ENCODE measurements at regions not wholly inside any gene's neighbourhood (a gene's known extent, or its start where the extent isn't known, plus 50 kb on each side); places are given as distances from the start of the nearest gene placed in this dataset.

DNA sequence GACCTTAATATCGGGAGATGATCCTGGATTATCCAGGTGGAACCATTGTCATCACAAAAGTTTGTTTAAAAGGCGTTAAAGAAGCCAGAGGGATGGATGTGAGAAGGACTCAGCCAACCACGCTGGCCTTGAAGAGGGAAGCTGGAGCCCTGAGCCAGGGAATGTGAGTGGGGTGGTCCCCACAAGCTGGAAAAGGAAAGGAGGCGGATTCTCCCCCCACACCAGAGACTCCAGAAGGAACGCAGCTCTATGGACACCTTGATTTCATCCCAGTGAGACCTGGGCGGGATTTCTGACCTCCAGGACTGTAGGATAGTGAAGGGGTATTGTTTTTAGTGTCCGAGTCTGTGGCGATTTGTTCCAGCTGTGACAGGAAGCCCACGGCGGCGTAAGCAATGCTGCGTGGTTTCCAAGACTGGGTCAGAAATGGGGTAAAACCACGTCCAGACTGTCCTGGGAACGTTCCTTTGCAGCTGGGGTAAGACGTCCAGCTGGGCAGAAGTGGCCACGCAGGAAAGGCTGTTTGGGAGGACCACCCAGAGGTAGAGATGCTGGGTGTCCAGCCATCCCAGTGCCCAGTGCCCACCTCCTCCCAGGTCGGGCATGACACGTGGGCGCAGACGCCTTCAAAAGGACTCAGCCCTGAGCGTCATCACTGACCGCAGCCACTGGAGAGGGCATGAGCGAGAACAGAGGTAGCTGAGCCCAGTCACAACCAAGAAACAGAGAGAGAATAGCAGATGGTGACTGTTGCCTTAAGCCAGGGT is 125.4 kb upstream of the USP29 start:
- TF ChIP-seq, protein P1, sequence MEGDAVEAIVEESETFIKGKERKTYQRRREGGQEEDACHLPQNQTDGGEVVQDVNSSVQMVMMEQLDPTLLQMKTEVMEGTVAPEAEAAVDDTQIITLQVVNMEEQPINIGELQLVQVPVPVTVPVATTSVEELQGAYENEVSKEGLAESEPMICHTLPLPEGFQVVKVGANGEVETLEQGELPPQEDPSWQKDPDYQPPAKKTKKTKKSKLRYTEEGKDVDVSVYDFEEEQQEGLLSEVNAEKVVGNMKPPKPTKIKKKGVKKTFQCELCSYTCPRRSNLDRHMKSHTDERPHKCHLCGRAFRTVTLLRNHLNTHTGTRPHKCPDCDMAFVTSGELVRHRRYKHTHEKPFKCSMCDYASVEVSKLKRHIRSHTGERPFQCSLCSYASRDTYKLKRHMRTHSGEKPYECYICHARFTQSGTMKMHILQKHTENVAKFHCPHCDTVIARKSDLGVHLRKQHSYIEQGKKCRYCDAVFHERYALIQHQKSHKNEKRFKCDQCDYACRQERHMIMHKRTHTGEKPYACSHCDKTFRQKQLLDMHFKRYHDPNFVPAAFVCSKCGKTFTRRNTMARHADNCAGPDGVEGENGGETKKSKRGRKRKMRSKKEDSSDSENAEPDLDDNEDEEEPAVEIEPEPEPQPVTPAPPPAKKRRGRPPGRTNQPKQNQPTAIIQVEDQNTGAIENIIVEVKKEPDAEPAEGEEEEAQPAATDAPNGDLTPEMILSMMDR (conservative IDR thresholded peaks at IDR 0.05), result no peak
- no peak for TF ChIP-seq ZFX (IDR thresholded peaks at IDR 0.05)

DNA sequence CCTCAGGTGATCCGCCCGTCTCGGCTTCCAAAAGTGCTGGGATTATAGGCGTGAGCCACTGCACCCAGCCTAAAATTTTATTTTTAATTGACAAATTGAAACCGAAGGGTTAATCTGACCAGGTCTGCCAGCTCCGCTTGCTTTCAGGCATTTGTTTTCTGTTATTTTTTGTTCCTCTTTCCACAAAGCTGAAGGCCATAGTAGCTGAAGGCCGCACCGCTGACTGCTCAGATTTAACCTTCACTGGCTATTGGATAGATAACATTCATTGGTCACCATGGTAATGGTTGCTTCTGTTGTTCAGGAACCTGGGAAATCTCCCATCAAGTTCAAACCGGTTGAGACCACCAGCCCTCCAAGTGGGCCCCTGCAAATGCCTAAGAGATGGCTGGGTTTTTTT is 124.5 kb upstream of the USP29 start:
- H3K27ac ChIP-seq, result no peak overlapping the region
- TF ChIP-seq, protein P1 (conservative IDR thresholded peaks at IDR 0.05), result no peak

More for the DNA sequence above, 125.4 kb upstream of the USP29 start:
- H3K27ac ChIP-seq, result no peak overlapping the region

DNA sequence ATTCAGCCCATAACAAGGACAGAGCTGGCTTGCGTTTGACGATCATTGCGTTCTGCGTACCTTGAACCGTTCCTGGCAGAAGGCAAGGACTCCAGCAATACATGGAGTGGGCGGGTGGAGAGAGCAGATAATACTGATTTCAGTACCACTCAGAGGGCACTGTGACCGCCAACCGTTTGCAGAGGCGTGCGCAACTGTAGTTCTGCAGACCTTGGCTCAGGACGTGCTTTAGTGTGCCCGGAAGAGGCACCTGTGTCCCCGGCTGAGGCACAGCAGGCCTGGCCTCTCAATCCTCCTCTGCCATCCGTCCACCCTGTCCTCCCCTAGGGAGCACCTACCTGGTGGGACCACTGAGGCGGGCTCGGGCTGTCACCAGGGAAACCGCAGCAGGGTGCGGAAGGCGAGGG is 117.6 kb upstream of the USP29 start:
- TF ChIP-seq ZFX (IDR thresholded peaks at IDR 0.05), result no peak
- TF ChIP-seq, protein P1 (conservative IDR thresholded peaks at IDR 0.05), result no peak
- no peak overlapping the region for H3K27ac ChIP-seq

DNA sequence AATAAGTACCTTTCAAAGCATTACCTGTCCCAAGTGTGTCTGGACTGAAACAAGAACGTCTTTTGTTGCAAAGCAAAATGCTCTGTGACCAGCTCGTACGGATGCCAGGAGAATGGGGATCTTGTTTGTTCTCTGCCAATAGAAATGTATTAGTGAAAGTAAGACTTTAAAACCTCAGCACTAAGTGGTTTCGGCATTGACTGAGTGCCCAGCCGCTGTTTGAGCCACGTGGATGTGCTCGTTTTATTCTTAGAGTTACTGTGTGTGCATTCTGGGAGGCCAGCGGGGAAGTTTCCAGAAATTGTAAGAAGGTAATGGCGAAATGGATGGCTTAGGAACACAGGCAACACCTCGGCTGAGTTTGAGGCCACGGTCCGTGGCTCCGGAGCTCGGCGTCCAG is 117.1 kb upstream of the USP29 start:
- TF ChIP-seq, protein P1 (conservative IDR thresholded peaks at IDR 0.05), result no peak
- TF ChIP-seq ZFX (IDR thresholded peaks at IDR 0.05), result no peak

DNA sequence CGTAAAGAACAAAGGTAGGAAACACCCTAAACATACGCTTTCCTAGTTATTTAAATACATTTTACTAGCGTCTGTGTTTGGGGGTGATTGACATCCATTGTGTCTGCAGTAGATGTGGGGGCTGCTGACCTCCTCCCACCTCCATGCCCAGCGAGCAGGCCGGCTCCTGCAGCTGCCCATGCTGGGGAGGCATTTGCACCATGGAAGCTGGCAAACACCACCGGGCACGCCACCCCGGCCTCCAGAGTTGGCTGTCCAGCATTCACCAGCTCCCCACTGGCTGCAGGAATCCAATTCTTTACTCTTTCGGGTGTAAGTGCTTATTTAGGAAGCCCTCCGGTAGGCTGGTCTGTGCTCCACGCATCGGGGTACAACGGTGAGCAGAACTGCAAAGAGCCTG is 115.4 kb upstream of the USP29 start:
- no peak overlapping the region for H3K27ac ChIP-seq
- TF ChIP-seq, protein P1 (conservative IDR thresholded peaks at IDR 0.05), result no peak
- no peak for TF ChIP-seq ZFX (IDR thresholded peaks at IDR 0.05)

More for the DNA sequence above, 117.1 kb upstream of the USP29 start:
- H3K27ac ChIP-seq, result no peak overlapping the region

DNA sequence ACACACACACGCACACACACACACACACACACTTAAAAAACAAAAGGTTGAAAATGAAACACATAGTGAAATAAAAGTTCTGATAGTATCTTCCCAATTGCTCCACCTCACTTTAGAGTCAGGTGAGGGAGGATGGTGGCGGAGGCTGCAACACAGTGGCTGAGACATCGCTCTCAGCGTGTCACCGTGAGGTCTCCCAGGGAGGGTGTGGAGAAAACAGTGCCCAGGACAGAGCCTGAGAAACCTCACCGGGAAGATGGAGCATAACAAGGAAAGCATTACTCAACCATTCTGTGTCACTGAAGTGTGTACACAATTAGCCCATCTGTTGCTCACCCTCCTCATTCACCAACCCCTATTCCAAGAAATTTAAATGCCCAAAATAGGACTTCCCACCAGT is 111.4 kb upstream of the USP29 start:
- TF ChIP-seq, protein P1 (conservative IDR thresholded peaks at IDR 0.05), result no peak
- no peak for TF ChIP-seq ZFX (IDR thresholded peaks at IDR 0.05)
- H3K27ac ChIP-seq, result no peak overlapping the region

DNA sequence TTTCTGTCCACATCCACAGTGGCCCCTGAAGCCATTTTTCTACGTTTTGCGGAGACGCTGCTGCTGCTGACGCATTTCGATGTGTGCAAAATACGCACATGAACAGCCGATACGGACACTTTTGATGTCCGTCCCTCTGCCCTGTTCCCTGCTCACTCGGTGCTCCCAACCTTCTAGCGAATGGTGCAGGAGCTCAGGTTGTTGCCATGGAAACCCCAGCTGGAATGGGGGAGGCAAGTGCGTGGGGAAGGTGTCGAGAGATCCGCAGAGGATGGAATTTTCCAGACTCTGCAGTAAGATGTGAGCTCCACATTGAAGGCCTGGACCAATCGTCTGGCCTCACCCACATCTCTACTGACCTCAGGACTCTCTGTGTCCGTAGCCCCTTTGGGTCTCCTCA is 109.2 kb upstream of the USP29 start:
- no peak overlapping the region for H3K27ac ChIP-seq

More for the DNA sequence above, 109.2 kb upstream of the USP29 start:
- TF ChIP-seq, protein P1 (conservative IDR thresholded peaks at IDR 0.05), result no peak
- no peak for TF ChIP-seq ZFX (IDR thresholded peaks at IDR 0.05)

Measured in C4-2B (cell line).